DMS79 treated with DMSO at 0.1 percent for 48 hours (cell line): ENCODE measurements at regions not wholly inside any gene's neighbourhood (a gene's known extent, or its start where the extent isn't known, plus 50 kb on each side); places are given as distances from the start of the nearest gene placed in this dataset.
"Not testable (repeated sequence)": the region's sequence is repeated elsewhere in the genome, so short reads cannot be mapped to it uniquely, and the experiment has no call there.

ENCODE experiments used
- DNase-seq: peaks from one replicate; lab custom pipeline; 2025; lab: John Stamatoyannopoulos, UW

DNA sequence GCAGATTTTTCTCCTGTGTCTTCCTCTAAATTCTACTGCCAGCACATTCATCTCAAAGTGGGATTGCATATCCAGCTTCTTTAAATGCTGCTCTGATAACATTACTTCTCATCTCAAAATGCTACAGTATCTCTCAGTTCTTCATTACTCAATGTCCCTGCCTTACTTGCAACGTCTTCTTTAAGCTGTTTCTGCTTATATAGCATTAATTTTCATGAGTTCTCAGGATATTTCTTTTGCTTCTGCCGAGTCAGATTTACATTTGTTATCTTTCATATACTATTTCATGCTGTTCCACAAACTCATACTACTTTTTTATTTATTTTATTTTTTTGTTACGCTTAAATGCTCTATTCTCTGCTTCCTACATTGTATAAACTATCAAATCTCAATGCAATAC is 1223.5 kb upstream of the FAM98A start:
- no peak for DNase-seq

- no peak for DNase-seq
These were observed 1216.1 kb upstream of the FAM98A start for GRCh38 chr2:34815052-34815741.

DNA sequence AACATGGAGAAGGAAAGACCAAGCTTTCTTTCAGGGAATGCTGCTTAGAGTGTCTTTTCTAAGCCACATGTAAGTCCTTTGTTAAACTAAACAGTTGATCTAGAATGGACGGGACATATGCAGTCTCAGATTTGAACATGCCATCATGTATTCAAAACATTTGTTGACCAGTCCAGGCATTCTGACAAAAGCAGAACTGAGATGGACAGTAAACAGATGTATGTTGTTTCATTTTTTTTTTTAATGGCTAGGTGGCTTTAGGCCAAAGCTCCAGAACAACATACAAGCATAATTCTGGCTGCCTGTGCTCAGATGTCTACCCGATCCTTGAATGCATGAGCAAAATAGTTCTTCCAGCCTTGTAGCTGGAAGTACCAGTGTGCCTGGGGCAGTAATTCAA is 1211.4 kb upstream of the FAM98A start:
- no peak for DNase-seq

GRCh38 chr2:34808426-34808825 is 1209.3 kb upstream of the FAM98A start:
- no peak for DNase-seq

GRCh38 chr2:34806891-34807290 is 1207.8 kb upstream of the FAM98A start:
- DNase-seq: no peak

DNA sequence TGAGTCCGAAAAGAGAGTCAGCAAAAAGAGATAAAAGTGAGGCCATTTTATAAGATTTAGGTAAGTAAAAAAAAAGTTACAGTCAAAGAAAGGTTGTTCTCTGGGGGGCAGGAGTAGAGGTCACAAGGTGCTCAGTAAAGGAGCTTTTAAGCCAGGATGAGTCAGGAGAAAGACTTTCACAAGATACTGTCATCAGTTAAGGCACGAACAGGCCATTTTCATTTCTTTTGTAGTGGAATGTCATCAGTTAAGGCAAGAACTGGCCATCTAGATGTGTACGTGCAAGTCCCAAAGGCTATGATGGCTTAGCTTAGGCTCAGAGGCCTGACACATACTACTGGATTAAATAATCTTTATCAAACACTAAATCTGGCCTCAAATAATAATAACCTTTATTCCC is 1207.3 kb upstream of the FAM98A start:
- no peak for DNase-seq

- no peak for DNase-seq
These were observed 1200.5 kb upstream of the FAM98A start for GRCh38 chr2:34799556-34799955.

DNA sequence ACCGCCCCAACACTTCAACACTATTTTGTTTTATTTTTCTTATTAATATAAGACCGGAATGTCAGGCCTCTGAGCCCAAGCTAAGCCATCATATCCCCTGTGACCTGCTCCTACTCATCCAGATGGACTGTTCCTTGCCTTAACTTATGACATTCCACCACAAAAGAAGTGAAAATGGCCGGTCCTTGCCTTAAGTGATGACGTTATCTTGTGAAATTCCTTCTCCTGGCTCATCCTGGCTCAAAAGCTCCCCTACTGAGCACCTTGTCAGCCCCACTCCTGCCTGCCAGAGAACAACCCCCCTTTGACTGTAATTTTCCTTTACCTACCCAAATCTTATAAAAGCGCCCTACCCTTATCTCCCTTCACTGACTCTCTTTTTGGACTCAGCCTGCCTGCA is 1196.5 kb upstream of the FAM98A start:
- not testable (repeated sequence) for DNase-seq

DNA sequence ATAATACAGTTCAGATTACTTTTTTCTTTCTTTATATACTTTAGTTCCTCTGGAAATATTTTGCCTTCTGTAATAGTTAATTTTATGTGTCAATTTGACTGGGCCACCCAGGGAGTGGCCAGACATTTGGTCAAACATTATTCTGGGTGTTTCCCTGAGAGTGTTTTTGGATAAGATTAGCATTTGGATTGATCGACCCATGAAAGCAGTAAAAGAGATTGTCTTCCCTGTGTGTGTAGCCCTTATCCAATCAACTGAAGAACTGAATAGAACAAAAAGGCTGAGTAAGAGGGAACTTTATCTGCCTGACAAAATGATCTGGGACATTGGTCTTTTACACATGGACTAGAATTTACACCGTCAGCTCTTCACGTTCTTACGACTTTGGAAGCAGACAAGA is 1190.1 kb upstream of the FAM98A start:
- no peak for DNase-seq

DNA sequence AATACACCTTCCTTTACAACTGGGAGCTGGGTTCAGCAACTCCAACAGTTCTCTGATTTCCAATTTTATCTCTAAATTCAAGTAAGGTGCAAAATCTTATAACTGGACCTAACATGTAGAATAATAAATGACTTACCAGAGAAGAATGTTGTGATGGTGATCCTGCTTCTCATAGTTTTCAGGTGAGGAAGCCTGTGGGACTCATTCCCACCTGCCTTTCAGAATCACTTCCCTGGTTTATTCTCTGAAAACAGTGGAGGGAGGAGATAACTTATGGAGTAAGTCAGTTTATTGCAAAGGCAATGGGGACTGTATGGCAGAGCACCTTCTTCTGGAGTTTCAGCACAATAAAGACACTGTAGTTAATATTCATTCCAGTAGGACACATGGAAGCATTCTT is 1188.2 kb upstream of the FAM98A start:
- DNase-seq: no peak

- no peak for DNase-seq
These were observed 1186.2 kb upstream of the FAM98A start for GRCh38 chr2:34785206-34785785.

DNA sequence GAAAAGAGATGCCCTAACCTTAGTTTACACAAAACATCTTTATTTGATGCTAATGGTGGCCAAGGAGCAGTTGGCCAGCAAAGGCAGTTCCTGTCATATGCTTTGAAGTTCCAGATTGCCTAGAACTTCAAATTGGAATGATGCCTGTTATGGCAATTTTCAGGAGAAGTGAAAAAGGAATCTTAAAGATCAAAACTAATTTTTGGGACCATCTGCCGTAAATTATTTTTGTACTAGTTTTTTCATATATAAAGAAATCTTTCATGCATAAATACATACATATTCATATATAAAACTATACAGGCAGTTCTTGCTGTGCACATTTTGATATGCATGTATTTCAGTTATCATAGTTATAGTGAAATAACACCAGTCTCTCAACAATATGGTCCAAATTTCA is 1185.6 kb upstream of the FAM98A start:
- DNase-seq: no peak

- DNase-seq: not testable (repeated sequence)
These were observed 1151.6 kb upstream of the FAM98A start for GRCh38 chr2:34750742-34751141.

DNA sequence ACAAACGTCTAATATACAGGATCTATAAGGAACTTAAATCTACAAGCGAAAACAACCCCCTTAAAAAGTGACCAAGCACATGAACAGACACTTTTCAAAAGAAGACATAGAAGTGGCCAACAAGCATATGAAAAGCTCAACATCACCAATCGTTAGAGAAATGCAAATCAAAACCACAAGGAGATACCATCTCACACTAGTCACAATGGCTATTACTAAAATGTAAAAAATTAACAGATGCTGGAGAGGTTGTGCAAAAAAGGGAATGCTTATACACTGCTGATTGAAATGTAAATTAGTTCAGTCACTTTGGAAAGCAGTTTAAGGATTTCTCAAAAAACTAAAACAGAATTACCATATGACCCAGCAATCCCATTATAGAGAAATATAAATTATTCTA is 1148.5 kb upstream of the FAM98A start:
- no peak for DNase-seq

DNA sequence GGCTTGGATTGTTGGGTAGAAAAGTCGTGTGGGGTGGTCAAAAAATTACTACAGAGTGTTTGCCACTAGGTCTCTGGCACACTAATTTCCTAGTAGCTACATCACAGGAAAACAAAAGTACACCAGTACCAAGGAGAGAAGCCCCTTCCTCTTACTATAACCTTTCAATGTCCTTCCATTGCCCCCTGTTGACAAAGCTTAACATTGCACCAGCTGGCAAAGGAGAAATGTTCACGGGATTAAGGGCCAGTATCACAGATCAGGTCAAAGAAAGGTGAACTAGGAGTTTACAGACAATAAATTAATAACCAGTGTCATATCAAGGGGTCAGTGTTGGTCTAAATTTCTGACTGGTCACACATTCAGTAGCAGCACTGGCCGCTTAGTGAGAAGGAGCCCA is 1139.6 kb upstream of the FAM98A start:
- no peak for DNase-seq

GRCh38 chr2:34737146-34737545 is 1138.0 kb upstream of the FAM98A start:
- DNase-seq: no peak

DNA sequence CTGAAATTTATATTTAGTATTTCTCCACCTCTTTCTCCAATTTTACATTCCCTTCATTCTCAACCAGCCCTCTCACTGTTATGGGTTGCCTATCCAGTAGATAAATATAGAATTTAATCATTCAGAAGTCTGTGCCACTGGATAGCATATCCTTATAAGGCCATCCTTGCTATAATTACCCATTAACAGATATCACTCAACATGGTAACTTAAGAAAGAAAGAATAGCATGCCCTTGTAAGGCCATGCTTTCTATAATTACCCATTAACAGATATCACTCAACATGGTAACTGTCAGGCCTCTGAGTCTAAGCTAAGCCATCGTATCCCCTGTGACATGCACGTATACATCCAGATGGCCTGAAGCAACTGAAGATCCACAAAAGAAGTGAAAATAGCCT is 1137.4 kb upstream of the FAM98A start:
- DNase-seq: no peak

DNA sequence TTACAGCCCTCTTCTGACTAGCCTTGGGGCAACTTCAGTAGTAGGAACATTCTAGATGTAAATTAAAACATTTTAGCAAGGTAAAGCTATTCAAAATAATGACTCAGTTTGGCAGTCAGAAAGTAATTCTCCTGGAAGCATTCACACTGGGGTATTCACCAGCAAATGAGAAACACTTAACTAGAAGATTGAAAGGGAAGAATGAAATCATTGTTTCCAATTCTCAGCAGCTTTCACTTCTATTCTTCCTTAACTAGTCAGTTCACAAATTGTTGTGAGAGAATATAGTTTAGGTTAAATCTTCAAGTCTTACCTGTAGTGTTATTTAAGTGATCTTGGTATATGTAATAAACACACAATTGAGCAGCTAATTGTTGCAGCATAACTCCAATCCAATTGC is 1135.6 kb upstream of the FAM98A start:
- no peak for DNase-seq

GRCh38 chr2:34734042-34734441 is 1134.9 kb upstream of the FAM98A start:
- no peak for DNase-seq

GRCh38 chr2:34731292-34731691 is 1132.2 kb upstream of the FAM98A start:
- DNase-seq: no peak

DNA sequence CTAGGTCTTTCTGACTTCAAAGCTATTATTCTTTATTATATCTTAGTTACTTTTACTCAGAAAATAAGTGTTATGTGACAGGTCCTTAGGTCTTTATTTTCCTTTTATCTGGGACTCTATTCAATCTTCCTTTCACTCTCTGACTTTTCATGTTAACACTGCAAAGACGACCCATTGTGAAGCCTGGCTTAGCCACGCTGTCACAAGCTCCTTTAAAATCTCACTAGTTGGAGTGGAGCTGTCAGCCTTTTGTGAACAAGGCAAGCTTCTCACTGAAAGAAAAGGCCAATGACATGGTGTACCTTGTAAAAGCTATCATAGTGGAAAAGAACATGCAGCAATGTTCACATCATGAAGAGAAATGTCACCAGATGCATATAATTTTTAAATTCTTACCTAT is 1130.7 kb upstream of the FAM98A start:
- no peak for DNase-seq

- no peak for DNase-seq
These were observed 1125.0 kb upstream of the FAM98A start for GRCh38 chr2:34724107-34724506.

- DNase-seq: no peak
These were observed 1124.6 kb upstream of the FAM98A start for GRCh38 chr2:34723683-34724082.

GRCh38 chr2:34719206-34719605 is 1120.1 kb upstream of the FAM98A start:
- DNase-seq: no peak
